HG03575 (cell line): ENCODE measurements at regions not wholly inside any gene's neighbourhood (a gene's known extent, or its start where the extent isn't known, plus 50 kb on each side); places are given as distances from the start of the nearest gene placed in this dataset.
"Not testable (repeated sequence)": the region's sequence is repeated elsewhere in the genome, so short reads cannot be mapped to it uniquely, and the experiment has no call there.

ENCODE experiments used
- ATAC-seq: cut with Tn5 transposase; IDR thresholded peaks from one replicate; pipeline ENCODE4 v1.9.1; 2021; ENCODE audit not compliant: unreplicated experiment, insufficient number of reproducible peaks, low FRiP score; ENCODE audit errors: extremely low read depth

GRCh38 chr7:68846811-68847325 is 751.4 kb upstream of the AUTS2 start:
- ATAC-seq: no peak

GRCh38 chr7:68853254-68853653 is 745.0 kb upstream of the AUTS2 start:
- ATAC-seq: no peak

GRCh38 chr7:68857571-68857970 is 740.7 kb upstream of the AUTS2 start:
- no peak for ATAC-seq

- no peak for ATAC-seq
Measured at GRCh38 chr7:68858497-68858896, 739.8 kb upstream of the AUTS2 start.

GRCh38 chr7:68861171-68861570 is 737.1 kb upstream of the AUTS2 start:
- ATAC-seq: no peak

- ATAC-seq: no peak
Measured at GRCh38 chr7:68862261-68862660, 736.0 kb upstream of the AUTS2 start.

- no peak for ATAC-seq
Measured at GRCh38 chr7:68862736-68863135, 735.5 kb upstream of the AUTS2 start.

GRCh38 chr7:68865351-68866199 is 732.7 kb upstream of the AUTS2 start:
- ATAC-seq: no peak

GRCh38 chr7:68866200-68866570 is 732.1 kb upstream of the AUTS2 start:
- ATAC-seq: no peak

- not testable (repeated sequence) for ATAC-seq
Measured at GRCh38 chr7:68866721-68867120, 731.6 kb upstream of the AUTS2 start.

GRCh38 chr7:68868978-68869377 is 729.3 kb upstream of the AUTS2 start:
- no peak for ATAC-seq

- no peak for ATAC-seq
Measured at GRCh38 chr7:68873616-68874015, 724.7 kb upstream of the AUTS2 start.

GRCh38 chr7:68875857-68876256 is 722.4 kb upstream of the AUTS2 start:
- ATAC-seq: no peak

- ATAC-seq: not testable (repeated sequence)
Measured at GRCh38 chr7:68887116-68887515, 711.2 kb upstream of the AUTS2 start.

- ATAC-seq: no peak
Measured at GRCh38 chr7:68888971-68889385, 709.3 kb upstream of the AUTS2 start.

GRCh38 chr7:68892236-68892635 is 706.0 kb upstream of the AUTS2 start:
- ATAC-seq: no peak

GRCh38 chr7:68893411-68893810 is 704.9 kb upstream of the AUTS2 start:
- ATAC-seq: no peak

GRCh38 chr7:68899156-68899555 is 699.1 kb upstream of the AUTS2 start:
- ATAC-seq: not testable (repeated sequence)

- no peak for ATAC-seq
Measured at GRCh38 chr7:68900096-68900495, 698.2 kb upstream of the AUTS2 start.

GRCh38 chr7:68904630-68905029 is 693.6 kb upstream of the AUTS2 start:
- ATAC-seq: no peak

GRCh38 chr7:68911754-68912153 is 686.5 kb upstream of the AUTS2 start:
- ATAC-seq: no peak
